Lung microvascular endothelial cell (primary cell): ENCODE measurements at regions not wholly inside any gene's neighbourhood (a gene's known extent, or its start where the extent isn't known, plus 50 kb on each side); places are given as distances from the start of the nearest gene placed in this dataset.

Experiments
- DNase-seq, 2 donors: peaks; one replicate each; pipeline versions ENCODE4 v3.0.0 to v3.0.0-alpha.2; 2010; ENCODE audit warnings: low read depth in 2 of 2

GRCh38 chr10:36636285-36636839 is 489.0 kb upstream of the ANKRD30A start:
- DNase-seq, result no peak

- peak in 1 of 2 donors; percentile 32 for DNase-seq
These were observed 490.5 kb upstream of the ANKRD30A start for GRCh38 chr10:36634916-36635315.

- no peak for DNase-seq
These were observed 495.1 kb upstream of the ANKRD30A start for GRCh38 chr10:36630267-36630666.

GRCh38 chr10:36629476-36629875 is 495.9 kb upstream of the ANKRD30A start:
- no peak for DNase-seq

GRCh38 chr10:36624551-36625100 is 500.8 kb upstream of the ANKRD30A start:
- no peak for DNase-seq

GRCh38 chr10:36621346-36621745 is 504.1 kb upstream of the ANKRD30A start:
- peak in 1 of 2 donors; percentile 55 for DNase-seq

GRCh38 chr10:36612436-36612835 is 513.0 kb upstream of the ANKRD30A start:
- no peak for DNase-seq

DNA sequence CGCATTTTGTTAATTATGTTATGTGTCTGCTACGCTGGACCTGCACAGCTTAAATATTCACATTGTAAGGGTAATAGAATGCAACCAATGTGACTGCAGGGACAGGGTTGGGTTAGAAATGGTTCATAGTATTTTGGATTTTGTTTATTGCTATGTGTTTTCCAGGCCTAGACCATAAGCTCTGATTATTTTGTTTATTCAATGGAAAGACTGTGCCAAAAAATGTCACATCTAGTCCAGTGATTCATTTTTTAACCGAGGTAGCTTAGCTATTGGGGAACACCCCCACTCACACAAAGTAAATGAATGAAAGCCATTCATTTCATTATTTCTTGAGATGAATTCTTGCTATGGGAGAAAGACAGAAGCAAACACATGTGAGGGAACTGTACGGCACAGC is 516.5 kb upstream of the ANKRD30A start:
- peak; percentile 33 to 45 for DNase-seq

- DNase-seq, result peak; percentile 84 to 96
These were observed 517.1 kb upstream of the ANKRD30A start for GRCh38 chr10:36608251-36608650.

DNA sequence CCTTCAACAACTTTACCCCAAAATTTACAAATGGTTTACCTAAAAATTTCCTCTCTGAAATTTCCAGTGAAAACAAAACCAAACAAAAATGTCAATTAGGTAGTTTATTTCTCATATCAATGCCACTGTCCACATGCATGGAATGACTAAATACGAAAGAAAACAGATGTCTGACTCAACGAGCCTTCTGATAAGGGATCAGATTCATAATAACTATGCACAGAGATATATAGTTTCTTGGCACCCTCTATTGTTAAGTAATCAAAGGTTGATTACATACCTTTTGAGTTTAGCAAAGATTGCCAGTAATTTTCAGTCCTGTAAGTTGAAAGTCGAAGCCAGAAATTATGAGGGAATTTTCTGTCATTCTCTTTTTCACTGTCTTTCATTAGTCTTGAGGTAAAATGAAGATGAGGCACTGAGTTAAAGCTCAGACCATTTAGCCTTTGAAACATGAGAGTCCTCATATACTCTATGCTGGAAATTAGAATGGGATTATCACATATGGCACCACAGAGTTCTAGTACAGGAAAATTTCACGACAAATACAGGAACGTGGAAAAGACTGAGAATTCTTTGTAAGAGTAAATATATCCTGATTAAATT is 519.1 kb upstream of the ANKRD30A start:
- DNase-seq, result peak; percentile 46 to 58

DNA sequence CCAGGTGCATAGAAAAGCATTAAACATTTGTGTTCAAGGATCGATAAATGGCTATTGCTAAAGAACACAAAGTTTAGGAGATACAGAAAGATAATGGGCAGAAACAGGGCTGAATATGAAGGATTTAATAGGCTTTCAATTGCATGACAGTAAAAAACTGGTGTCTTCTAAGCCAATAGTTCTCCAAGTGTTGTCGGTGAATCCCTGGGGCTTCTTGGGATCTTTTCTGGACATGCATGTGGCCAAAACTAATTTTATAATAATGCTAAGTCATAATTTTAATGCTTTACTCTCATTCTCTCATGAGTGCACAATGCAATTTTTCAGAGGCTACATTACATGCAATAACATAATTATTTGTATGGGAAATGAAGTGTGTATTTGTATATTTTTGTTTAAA is 521.1 kb upstream of the ANKRD30A start:
- no peak for DNase-seq

- DNase-seq, result no peak
These were observed 521.7 kb upstream of the ANKRD30A start for GRCh38 chr10:36603688-36604087.

GRCh38 chr10:36602374-36602773 is 523.0 kb upstream of the ANKRD30A start:
- peak; percentile 34 to 77 for DNase-seq

- DNase-seq, result no peak
These were observed 527.6 kb upstream of the ANKRD30A start for GRCh38 chr10:36597756-36598320.

DNA sequence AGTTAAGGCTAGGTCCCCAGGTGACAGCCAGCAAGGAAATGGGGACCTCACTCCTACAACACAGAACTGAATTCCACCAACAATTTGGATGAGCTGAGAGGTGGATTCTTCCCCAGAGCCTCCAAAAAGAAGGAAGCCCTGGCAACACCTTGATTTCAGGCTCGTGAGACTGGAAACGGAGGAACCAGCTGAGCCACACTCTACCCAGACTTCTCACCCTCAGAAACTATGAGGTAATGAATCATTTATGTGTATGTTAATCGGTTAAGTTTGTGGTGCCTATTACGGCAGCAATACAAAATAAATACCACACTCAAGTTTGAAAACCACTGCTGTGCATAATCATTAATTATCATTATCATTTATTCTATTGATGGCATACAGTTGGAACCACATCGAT is 532.4 kb upstream of the ANKRD30A start:
- no peak for DNase-seq

GRCh38 chr10:36591436-36591835 is 534.0 kb upstream of the ANKRD30A start:
- no peak for DNase-seq

GRCh38 chr10:36583690-36584089 is 541.7 kb upstream of the ANKRD30A start:
- no peak for DNase-seq

- no peak for DNase-seq
These were observed 544.2 kb upstream of the ANKRD30A start for GRCh38 chr10:36581237-36581636.

DNA sequence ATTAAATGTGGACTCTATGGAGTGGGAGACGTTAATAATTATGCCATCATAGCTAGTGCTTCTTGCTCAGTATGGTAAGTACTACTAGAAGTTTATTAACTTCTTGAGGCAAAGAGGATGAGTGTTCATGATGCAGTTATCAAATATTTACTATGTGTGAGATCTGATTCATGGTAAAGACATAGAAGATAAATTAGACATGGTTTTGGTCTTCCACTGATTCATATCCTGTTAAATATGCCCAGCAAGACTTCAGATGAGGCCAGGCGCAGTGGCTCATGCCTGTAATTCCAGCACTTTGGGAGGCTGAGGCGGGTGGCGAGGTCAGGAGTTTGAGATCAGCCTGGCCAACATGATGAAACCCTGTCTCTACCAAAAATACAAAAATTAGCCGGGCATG is 547.1 kb upstream of the ANKRD30A start:
- peak in 1 of 2 donors; percentile 63 for DNase-seq

DNA sequence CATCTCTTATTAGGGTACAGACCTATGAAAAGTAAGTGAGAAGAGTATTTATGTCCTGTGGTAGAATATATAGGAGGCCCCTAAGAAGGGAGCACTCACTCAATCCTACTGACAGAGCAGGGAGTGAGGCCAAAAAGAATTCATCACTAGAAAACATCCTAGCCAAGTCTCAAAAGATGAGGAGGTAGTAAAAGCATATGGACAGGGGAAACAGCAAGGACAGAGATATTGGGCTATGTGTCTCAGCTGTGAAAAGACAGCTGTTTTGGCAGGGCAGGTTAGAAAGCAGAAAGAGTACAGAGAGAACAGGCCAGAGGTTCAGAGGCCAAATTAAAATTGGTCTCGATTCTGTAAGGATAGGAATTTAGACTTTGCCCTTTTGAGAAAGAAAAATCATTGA is 548.3 kb upstream of the ANKRD30A start:
- no peak for DNase-seq

- DNase-seq, result no peak
These were observed 551.2 kb upstream of the ANKRD30A start for GRCh38 chr10:36574207-36574606.

GRCh38 chr10:36573246-36573645 is 552.2 kb upstream of the ANKRD30A start:
- peak; percentile 34 to 86 for DNase-seq

GRCh38 chr10:36564433-36564832 is 561.0 kb upstream of the ANKRD30A start:
- DNase-seq, result no peak
